KMS-11 (cell line): ENCODE measurements at regions not wholly inside any gene's neighbourhood (a gene's known extent, or its start where the extent isn't known, plus 50 kb on each side); places are given as distances from the start of the nearest gene placed in this dataset.

Experiments
- H2AFZ ChIP-seq: fragments of 200-600 bp; sonication (generic); 2 replicates; pipeline ENCODE4 v1.6.1; 2016; ENCODE audit warnings: antibody characterized with exemption, mixed run types, low read depth
- H3K27ac ChIP-seq: fragments of 200-600 bp; sonication (generic); 2 replicates; pipeline ENCODE4 v1.6.1; 2016; ENCODE audit warnings: mild to moderate bottlenecking, mixed run types
- H3K27me3 ChIP-seq: fragments of 200-600 bp; sonication (generic); 2 replicates; pipeline ENCODE4 v1.6.1; 2017; ENCODE audit warnings: mild to moderate bottlenecking, low read depth, mixed run types, moderate library complexity; ENCODE audit not compliant: insufficient read depth
- H3K36me3 ChIP-seq: fragments of 200-600 bp; sonication (generic); 2 replicates; pipeline ENCODE4 v1.6.1; 2017; ENCODE audit warnings: mild to moderate bottlenecking, mixed run types; ENCODE audit not compliant: insufficient read depth
- H3K4me1 ChIP-seq: fragments of 200-600 bp; sonication (generic); 2 replicates; pipeline ENCODE4 v1.6.1; 2016; ENCODE audit warnings: mild to moderate bottlenecking, low read depth, mixed run types; ENCODE audit not compliant: poor library complexity, severe bottlenecking
- H3K4me2 ChIP-seq: fragments of 200-600 bp; sonication (generic); 2 replicates; pipeline ENCODE4 v1.7.0; 2016; ENCODE audit warnings: mild to moderate bottlenecking, mixed run types
- H3K4me3 ChIP-seq: fragments of 200-600 bp; sonication (generic); IDR thresholded peaks from 2 replicates; pipeline ENCODE4 v1.6.1; 2017; ENCODE audit warnings: low read depth, low read length, mixed read lengths; ENCODE audit not compliant: insufficient read depth
- H3K79me2 ChIP-seq: fragments of 200-600 bp; sonication (generic); 2 replicates; pipeline ENCODE4 v1.6.1; 2016; ENCODE audit warnings: low read depth, mixed run types; ENCODE audit not compliant: insufficient read depth
- H3K9ac ChIP-seq: fragments of 200-600 bp; sonication (generic); 2 replicates; pipeline ENCODE4 v1.6.1; 2016; ENCODE audit warnings: mild to moderate bottlenecking, mixed run types
- H4K20me1 ChIP-seq: fragments of 200-600 bp; sonication (generic); 2 replicates; pipeline ENCODE4 v1.6.1; 2016; ENCODE audit warnings: mild to moderate bottlenecking, mixed run types; ENCODE audit not compliant: insufficient read depth
- TF ChIP-seq, protein P1 (sequence below): fragments of 200-600 bp; sonication (generic); conservative IDR thresholded peaks from 2 replicates; pipeline ENCODE4 v1.6.1; 2017; ENCODE audit warnings: low read depth, mild to moderate bottlenecking, antibody characterized with exemption, low read length, moderate library complexity, mixed read lengths

DNA sequence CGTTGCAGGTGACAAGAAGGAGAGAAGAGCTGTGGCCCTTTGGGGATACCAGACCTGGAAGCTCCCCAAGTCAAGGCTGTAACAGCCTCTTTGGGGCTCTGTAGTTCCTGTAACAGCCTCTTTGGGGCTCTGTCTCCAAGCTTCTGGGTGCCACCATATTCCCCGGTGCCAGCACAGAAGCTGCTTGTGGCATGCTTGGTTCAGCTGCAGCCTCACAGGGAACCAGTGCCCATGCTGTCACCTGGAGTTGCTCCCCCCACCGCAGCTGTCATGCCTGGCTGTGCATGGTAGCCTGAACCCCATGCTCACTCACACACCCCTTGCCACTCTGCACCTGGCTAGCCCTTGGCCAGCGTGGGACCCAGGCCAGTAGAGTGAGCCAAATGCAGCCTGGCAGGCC is 109.1 kb downstream of the ELAPOR2 start:
- Histone ChIP-seq H3K4me1 (no peaks in the 10 kb centered on the region), H2AFZ (no peak overlapping the region), H3K79me2 (no peaks in the 10 kb centered on the region), H3K27ac (no peak overlapping the region), H3K27me3 (no peaks in the 10 kb centered on the region), H3K4me3 (no peak overlapping the region), H4K20me1 (no peaks in the 10 kb centered on the region), H3K36me3 (no peaks in the 10 kb centered on the region), H3K4me2 (no peak overlapping the region), H3K9ac (no peak overlapping the region)
- TF ChIP-seq, protein P1, sequence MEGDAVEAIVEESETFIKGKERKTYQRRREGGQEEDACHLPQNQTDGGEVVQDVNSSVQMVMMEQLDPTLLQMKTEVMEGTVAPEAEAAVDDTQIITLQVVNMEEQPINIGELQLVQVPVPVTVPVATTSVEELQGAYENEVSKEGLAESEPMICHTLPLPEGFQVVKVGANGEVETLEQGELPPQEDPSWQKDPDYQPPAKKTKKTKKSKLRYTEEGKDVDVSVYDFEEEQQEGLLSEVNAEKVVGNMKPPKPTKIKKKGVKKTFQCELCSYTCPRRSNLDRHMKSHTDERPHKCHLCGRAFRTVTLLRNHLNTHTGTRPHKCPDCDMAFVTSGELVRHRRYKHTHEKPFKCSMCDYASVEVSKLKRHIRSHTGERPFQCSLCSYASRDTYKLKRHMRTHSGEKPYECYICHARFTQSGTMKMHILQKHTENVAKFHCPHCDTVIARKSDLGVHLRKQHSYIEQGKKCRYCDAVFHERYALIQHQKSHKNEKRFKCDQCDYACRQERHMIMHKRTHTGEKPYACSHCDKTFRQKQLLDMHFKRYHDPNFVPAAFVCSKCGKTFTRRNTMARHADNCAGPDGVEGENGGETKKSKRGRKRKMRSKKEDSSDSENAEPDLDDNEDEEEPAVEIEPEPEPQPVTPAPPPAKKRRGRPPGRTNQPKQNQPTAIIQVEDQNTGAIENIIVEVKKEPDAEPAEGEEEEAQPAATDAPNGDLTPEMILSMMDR: no peak

DNA sequence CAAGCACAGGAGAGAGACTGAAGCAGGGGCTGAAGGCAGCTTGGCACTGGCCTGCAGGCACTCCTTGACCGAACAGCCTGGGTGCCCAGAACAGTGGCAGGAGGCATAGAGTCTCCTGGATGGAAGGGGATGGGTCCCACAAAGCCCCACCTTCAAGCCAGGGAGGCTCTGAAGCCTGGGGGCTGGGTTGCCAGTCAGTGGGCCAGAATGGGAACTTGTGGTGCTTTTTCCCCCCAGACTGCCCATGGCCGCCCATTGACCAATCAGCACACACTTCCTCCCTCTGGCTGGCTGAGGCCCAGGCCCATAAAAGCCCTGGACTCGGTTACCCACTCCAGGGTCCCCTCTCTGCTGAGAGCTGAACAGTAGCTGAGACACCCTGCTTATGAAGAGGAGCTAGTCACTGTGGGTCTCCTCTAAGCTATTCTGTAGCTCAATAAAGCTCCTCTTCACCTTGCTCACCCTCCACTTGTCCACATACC is 109.6 kb downstream of the ELAPOR2 start:
- Histone ChIP-seq H2AFZ (no peak overlapping the region), H3K4me2 (no peak overlapping the region)
- TF ChIP-seq, protein P1: no peak

DNA sequence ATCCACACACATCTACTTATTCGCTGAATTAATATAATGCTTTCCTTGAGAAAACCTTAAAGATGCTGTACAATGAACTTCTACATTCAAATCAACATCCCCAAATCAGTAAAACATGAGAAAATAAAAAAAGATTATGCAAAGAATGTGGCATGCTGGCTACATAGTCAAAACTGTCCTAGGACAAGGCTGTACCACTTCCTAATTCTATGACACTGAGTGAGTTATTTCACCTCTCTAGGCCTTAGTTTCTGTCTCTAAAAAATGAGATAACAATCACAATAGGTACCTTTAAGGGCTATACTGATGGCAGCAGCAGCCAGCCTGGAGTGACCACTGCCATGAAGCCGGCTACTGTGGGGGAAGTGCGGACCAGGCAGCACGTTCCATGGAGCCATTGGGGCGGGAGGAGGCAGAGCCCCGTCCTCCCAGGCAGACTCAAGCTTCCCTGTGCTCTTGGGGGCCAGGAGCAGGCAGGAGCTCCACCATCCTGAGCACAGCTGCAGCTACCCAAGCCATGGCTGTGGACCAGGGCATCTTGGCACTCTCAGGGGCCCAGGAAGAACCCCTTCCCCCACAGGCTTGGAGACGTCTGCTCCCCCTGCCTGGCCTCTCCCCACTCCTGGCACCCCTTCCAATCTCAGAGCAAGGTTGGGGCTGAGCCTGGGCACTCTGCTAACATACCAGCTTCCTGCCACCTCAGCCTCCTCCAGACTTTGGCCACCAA is 110.2 kb downstream of the ELAPOR2 start:
- Histone ChIP-seq H3K9ac (no peak overlapping the region), H3K4me1 (no peaks in the 10 kb centered on the region), H3K36me3 (no peaks in the 10 kb centered on the region), H2AFZ (no peak overlapping the region), H3K4me2 (no peak overlapping the region), H3K79me2 (no peaks in the 10 kb centered on the region), H4K20me1 (no peaks in the 10 kb centered on the region), H3K27me3 (no peaks in the 10 kb centered on the region), H3K27ac (no peak overlapping the region), H3K4me3 (no peak overlapping the region)
- TF ChIP-seq, protein P1: no peak

More for the DNA sequence above, 109.6 kb downstream of the ELAPOR2 start:
- H3K4me1 ChIP-seq: no peaks in the 10 kb centered on the region
- no peaks in the 10 kb centered on the region for H3K79me2 ChIP-seq
- no peak overlapping the region for H3K9ac ChIP-seq
- H3K4me3 ChIP-seq: no peak overlapping the region
- H4K20me1 ChIP-seq: no peaks in the 10 kb centered on the region
- H3K27me3 ChIP-seq: no peaks in the 10 kb centered on the region
- no peaks in the 10 kb centered on the region for H3K36me3 ChIP-seq
- H3K27ac ChIP-seq: no peak overlapping the region

DNA sequence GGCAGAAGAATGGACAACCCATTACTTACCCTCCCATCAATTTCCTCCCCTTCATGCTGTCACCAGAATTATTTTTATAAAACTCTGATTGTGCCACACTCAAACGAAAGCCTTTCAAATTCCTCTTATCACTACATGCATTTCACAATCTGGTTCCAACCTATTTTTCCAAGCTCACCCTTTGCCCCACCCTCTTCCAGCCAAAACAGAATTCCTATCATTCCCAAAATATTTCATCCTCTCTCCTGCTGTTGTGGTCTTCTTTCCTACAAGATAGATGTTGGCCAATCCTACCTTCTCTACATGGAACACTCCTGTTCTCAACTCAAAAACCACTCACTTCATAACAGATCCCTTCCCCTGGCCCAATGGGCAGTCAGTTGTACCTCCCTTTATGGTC is 111.5 kb downstream of the ELAPOR2 start:
- H3K79me2 ChIP-seq: no peaks in the 10 kb centered on the region
- no peaks in the 10 kb centered on the region for H3K4me1 ChIP-seq
- H3K36me3 ChIP-seq: no peaks in the 10 kb centered on the region
- H3K9ac ChIP-seq: no peak overlapping the region
- H4K20me1 ChIP-seq: no peaks in the 10 kb centered on the region
- H3K27me3 ChIP-seq: no peaks in the 10 kb centered on the region
- no peak overlapping the region for H2AFZ ChIP-seq
- no peak overlapping the region for H3K4me2 ChIP-seq
- TF ChIP-seq, protein P1: no peak
- H3K27ac ChIP-seq: no peak overlapping the region
- no peak overlapping the region for H3K4me3 ChIP-seq
